Renal cortex interstitium (tissue), 11 donors: ENCODE measurements at regions not wholly inside any gene's neighbourhood (a gene's known extent, or its start where the extent isn't known, plus 50 kb on each side); places are given as distances from the start of the nearest gene placed in this dataset.

Experiments used
- DNase-seq, 11 donors: peaks; one replicate each; pipeline ENCODE4 v3.0.0-alpha.2; 2013; ENCODE audit warnings: low read depth in 9 of 11, low spot score in 4 of 11; ENCODE audit errors: extremely low read depth in 1 of 11

DNA sequence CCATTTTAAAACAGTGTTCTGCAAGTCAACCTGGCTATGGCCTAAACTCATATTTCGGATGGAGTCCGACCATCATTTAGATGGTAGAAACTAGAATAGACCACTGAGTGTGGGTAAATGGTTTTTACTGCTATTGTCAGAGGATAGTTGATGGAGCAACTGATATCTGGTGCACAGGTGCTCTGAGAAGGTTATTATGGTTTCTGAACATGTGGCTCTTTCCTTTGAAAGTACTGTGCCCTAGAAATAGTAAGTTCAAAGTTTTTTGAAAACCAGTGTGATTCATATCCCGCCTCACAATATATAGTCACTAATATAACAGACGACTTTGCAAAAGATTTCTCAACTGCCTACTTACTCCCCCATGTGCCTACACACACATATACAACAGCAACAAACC lies 64.4 kb upstream of the BTG1 start:
- DNase-seq, result no peak

- DNase-seq, result no peak
These were observed 63.0 kb upstream of the BTG1 start for GRCh38 chr12:92208613-92209121.

DNA sequence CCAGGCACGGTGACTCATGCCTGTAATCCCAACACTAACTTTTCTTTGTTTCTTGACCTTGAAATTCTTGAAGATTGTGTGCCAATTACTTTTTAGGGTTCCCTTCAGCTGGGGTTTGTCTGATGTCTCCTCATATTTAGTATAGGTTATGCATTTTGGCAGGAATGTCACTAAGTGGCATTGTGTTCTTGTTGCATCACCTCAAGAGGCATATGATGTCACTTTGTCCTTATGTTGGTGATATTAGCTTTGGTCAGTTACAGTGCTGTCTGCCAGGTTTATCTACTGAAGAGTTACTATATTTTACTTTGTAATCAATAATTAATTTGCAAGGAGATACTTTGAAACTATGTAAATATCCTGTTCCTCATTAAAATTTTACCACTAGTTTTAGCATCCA lies 61.0 kb upstream of the BTG1 start:
- DNase-seq, result no peak

GRCh38 chr12:92206011-92206410 lies 60.4 kb upstream of the BTG1 start:
- no peak for DNase-seq

DNA sequence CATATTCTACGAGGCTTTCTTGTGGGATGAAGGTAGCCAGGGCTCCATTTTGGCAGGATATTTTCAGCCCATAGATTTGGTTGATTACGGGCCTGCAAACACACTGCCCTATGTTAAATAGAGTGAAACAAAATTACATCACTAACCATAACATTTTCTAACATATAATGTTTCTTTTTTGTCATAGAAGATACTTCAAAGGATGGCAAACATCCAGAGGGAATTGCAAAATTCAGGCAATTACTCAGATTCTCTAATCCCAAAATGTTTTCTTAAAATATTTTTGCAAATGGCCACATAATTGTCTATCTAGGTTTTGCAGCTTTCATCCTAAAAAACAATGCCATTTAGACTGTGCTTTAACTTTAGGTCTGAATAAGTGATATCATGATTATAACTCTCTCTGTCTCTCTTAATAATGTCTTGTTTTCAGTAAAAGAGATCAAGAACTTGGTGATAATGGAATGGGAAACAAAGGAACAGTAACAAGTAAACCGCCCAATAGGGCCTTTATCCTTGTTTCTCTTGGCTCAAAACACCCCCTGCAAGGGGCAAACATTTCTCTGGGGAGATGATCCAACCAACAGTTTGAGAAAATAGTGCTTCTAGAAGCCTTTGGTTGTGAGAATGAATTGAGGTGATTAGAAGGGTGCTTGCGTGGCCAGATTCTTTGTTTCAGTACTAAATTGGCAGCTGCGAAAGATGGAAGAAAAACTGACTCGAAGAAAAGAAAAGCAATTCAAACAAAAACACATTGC lies 54.4 kb upstream of the BTG1 start:
- no peak for DNase-seq

- no peak for DNase-seq
These were observed 52.2 kb upstream of the BTG1 start for GRCh38 chr12:92197815-92198214.

DNA sequence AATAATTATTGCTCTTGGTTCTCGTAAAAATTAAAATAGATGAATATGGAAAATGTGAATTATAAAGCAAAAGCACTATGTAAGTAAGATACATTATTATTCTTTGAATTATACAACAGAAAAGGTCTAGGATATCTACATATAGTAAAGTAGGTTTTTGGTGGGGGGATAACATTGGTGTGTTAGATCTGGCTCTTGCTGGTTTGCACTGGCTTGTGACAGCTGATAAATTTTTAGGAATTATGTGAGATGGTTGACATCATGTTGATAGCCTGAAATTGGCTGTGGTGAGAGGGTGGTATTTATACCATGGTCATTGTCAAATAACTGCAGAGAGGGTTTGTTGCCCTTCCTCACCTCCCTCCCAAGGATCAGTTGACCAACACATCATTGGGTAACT lies 50.7 kb upstream of the BTG1 start:
- no peak for DNase-seq
